Fibroblast of villous mesenchyme (primary cell): ENCODE measurements at regions not wholly inside any gene's neighbourhood (a gene's known extent, or its start where the extent isn't known, plus 50 kb on each side); places are given as distances from the start of the nearest gene placed in this dataset.
"Not testable (repeated sequence)": the region's sequence is repeated elsewhere in the genome, so short reads cannot be mapped to it uniquely, and the experiment has no call there.

Experiments
- DNase-seq: peaks from one replicate; pipeline ENCODE4 v3.0.0-alpha.2; 2010; ENCODE audit warnings: low read depth
- H3K4me3 ChIP-seq: 2 replicates; pipeline ENCODE4 v1.5.1; 2011; ENCODE audit warnings: low read depth, mild to moderate bottlenecking, low read length
- TF ChIP-seq, protein P1 (sequence below): IDR thresholded peaks from 2 replicates; pipeline ENCODE4 v1.5.1; 2012; ENCODE audit warnings: low read depth, mild to moderate bottlenecking, low read length; ENCODE audit not compliant: insufficient read depth

DNA sequence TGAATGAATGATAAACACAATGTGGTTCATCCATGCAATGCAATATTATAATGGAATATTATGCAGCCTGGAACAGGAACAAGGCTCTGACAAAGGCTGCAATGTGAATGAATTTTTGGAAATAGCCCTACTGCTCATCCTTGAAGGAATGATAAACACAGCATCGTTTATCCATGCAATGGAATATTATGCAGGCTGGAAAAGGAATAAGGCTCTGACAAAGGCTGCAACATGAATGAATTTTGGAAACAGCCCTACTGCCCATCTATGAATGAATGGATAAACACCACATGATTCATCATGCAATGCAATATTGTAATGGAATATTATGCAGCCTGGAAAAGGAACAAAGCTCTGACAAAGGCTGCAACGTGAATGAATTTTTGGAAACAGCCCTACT lies 159.4 kb downstream of the CRLF2 start:
- no peak overlapping the region for H3K4me3 ChIP-seq
- DNase-seq = no peak
- TF ChIP-seq, protein P1, sequence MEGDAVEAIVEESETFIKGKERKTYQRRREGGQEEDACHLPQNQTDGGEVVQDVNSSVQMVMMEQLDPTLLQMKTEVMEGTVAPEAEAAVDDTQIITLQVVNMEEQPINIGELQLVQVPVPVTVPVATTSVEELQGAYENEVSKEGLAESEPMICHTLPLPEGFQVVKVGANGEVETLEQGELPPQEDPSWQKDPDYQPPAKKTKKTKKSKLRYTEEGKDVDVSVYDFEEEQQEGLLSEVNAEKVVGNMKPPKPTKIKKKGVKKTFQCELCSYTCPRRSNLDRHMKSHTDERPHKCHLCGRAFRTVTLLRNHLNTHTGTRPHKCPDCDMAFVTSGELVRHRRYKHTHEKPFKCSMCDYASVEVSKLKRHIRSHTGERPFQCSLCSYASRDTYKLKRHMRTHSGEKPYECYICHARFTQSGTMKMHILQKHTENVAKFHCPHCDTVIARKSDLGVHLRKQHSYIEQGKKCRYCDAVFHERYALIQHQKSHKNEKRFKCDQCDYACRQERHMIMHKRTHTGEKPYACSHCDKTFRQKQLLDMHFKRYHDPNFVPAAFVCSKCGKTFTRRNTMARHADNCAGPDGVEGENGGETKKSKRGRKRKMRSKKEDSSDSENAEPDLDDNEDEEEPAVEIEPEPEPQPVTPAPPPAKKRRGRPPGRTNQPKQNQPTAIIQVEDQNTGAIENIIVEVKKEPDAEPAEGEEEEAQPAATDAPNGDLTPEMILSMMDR = no peak

DNA sequence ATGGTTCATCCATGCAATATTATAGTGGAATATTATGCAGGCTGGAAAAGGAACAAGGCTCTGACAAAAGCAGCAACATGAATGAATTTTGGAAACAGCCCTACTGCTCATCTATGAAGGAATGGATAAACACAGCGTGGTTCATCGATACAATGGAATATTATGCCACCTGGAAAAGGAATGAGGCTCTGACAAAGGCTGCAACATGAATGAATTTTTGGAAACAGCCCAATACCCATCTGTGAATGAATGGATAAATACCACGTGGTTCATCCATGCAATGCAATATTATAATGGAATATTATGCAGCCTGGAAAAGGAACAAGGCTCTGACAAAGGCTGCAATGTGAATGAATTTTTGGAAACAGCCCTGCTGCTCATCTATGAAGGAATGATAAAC lies 160.4 kb downstream of the CRLF2 start:
- DNase-seq = no peak
- TF ChIP-seq, protein P1 = no peak
- H3K4me3 ChIP-seq = no peak overlapping the region

DNA sequence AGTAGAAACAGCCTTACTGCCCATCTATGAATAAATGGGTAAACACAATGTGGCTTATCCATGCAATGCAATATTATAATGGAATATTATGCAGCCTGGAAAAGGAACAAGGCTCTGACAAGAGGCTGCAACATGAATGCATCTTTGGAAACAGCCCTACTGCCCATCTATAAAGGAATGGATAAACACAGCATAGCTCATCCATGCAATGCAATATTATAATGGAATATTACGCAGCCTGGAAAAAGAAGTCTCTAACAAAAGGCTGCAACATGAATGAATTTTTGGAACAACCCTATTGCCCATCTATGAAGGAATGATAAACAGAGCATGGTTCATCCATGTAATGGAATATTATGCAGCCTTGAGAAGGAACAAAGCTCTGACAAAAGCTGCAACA lies 161.0 kb downstream of the CRLF2 start:
- H3K4me3 ChIP-seq = no peak overlapping the region
- TF ChIP-seq, protein P1 = no peak
- no peak for DNase-seq

DNA sequence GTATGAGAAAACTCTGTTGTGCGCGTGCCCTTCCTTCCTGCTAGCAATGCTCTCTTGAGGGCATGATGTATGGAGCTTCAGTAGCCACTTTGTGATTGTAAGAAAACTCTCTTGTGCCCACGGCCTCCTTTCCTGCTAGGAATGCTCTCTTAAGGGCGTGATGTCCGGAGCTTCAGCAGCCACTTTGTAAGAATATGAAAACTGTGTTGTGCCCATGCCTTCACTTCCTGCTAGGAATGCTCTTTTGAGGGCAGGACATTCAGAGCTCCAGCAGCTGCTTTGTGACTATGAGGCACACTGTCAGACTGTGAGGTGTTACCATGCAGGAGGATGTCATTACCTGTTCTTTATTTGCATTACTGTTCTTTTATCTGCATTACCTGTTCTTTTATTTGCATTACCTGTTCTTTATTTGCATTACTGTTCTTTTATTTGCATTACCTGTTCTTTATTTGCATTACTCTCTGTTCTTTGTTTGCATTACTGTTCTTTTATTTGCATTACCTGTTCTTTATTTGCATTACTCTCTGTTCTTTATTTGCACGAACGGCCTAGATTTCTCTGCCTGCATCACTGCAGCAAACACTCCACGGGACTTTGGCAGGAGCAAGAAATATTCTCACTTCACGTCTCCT lies 166.7 kb downstream of the CRLF2 start:
- DNase-seq = no peak
- no peak overlapping the region for H3K4me3 ChIP-seq
- TF ChIP-seq, protein P1 = no peak

DNA sequence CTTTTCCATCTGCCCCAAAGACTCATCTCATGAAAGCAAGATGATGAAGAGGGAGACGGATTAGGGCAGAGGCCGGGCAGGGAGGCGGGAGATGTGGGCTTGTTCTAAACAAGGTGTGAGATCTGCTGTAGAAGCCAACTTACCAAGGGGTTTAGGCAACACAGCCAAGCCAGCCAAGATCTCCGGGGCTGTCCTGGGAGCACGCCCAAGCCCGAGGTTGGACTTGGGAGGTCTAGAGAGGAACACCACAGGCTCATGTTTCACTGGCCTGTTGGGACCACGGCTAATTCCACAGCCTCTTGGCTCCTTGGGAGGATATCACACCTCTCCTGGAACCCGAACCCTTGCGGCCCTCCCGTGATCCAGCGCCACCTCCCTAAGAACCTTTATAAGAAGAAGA lies 171.4 kb downstream of the CRLF2 start:
- TF ChIP-seq, protein P1 = no peak
- DNase-seq = no peak
- H3K4me3 ChIP-seq = no peak overlapping the region

DNA sequence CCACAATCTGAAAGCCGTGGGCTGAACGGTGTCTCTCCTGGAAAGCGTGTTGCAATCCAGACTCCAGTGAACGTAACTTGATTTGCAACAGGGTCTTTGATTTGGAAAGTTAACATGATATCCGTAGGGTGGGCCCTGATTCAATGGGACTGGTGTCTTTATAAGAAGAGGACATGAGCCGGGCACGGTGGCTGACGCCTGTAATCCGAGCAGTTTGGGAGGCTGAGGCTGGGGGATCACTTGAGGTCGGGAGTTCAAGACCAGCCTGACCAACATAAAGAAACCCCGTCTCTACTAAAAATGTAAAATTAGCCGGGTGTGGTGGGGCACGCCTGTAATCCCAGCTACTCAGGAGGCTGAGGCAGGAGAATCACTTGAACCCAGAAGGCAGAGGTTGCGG lies 176.5 kb downstream of the CRLF2 start:
- H3K4me3 ChIP-seq, DNase-seq: not testable (repeated sequence)

DNA sequence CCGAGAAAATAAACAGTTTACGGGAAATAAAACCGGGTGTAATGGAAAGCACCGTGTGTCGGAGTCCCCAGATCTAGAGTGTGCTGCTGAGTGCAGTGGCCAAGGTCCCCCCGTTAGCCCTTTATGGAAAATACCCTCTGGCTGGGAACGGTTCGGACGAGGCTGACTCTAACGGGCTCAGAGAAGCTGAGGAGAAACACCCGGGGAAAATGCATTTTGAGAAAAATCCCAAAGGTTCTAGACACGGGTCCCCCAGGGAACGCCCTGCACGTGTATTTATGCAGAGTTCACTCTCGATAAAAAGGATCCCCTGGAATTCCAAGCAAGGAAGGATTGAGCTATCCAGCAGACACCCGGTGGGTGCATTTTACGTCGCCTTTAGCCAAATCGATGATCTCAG lies 177.2 kb downstream of the CRLF2 start:
- H3K4me3 ChIP-seq = no peak overlapping the region
- TF ChIP-seq, protein P1 = no peak
- DNase-seq = no peak
